IgD-negative memory B cell (primary cell): ENCODE measurements at regions not wholly inside any gene's neighbourhood (a gene's known extent, or its start where the extent isn't known, plus 50 kb on each side); places are given as distances from the start of the nearest gene placed in this dataset.

Experiments
- H3K27ac Mint-ChIP-seq, 3 donors: one replicate each; pipeline ENCODE4 v1.8.0; 2020 to 2022; ENCODE audit warnings: mild to moderate bottlenecking in 3 of 3, mixed read lengths in 3 of 3, moderate library complexity in 1 of 3
- H3K27me3 Mint-ChIP-seq: one replicate; pipeline ENCODE4 v1.8.0; 2021; ENCODE audit warnings: mixed read lengths
- H3K36me3 Mint-ChIP-seq: one replicate; pipeline ENCODE4 v1.8.0; 2020; ENCODE audit warnings: mild to moderate bottlenecking, mixed read lengths
- H3K4me1 Mint-ChIP-seq, 3 donors: one replicate each; pipeline ENCODE4 v1.8.0; 2020 to 2022; ENCODE audit warnings: mixed read lengths in 3 of 3, mild to moderate bottlenecking in 1 of 3
- H3K4me3 Mint-ChIP-seq, 4 donors: one replicate each; pipeline ENCODE4 v1.8.0; 2020 to 2022; ENCODE audit warnings: mild to moderate bottlenecking in 4 of 4, mixed read lengths in 4 of 4, moderate library complexity in 3 of 4
- H3K9me3 Mint-ChIP-seq, 3 donors: one replicate each; pipeline ENCODE4 v1.8.0; 2020 to 2021; ENCODE audit warnings: mixed read lengths in 3 of 3, mild to moderate bottlenecking in 1 of 3

DNA sequence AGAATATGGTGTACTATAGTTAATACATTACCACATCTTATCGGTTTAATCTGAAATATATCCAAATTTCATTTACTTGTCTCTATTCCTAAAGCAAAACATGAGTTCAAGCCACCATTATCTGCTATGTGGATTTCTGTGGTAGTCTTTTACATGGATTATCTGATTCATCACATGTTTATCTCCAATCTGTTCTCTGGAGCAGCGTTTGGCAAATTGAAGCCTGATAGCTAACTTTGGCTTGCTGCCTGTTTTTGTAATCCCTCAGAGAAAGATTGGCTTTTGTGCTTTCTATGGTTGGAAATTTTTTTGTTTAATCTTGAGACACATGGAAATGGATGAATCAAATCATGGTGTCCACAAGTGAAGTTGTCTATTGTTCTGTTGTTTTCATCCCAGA, 274.3 kb downstream of the JRKL start:
- Mint-ChIP-seq H3K4me3 (no peak overlapping the region), H3K27me3 (no peaks in the 10 kb centered on the region)

DNA sequence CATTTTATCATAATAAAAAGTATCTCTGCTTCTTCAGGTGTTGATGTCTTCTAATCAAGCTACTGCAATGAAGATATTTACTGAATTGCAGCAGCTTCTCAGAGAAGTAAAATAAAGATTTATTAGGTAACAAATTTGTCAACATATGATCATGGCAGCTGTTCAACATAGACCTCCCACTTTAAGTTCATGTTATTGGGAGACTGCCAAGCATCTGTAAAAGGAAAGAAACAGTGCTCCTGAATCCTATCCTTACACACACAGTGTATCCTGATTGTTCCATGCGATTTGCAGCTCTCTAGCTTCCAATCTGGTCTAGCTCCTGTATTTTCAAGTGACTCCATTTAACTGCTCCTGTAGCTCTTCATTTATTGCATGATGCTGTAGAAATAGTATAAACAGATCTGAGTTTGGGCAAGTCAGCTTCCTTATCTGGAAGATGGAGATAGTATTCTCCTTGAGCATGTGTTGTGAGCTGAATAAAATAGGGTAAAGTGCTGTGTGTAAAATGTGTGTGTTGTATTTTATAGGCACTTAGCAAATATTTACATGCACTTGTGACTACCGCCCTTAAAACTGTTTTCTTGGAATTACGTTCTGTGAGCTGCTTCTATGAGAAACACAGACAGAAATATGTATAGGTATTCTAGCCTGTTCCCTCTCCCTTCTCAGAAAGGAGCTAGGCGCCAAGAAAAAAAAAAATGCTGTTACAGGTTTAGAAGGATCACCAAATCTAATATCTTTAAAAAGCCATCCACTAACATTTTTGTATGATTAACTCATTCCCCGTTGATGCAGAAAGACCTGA, 290.6 kb downstream of the JRKL start:
- no peaks in the 10 kb centered on the region for H3K4me1 Mint-ChIP-seq
- no peaks in the 10 kb centered on the region for H3K36me3 Mint-ChIP-seq
- no peaks in the 10 kb centered on the region for H3K27me3 Mint-ChIP-seq
- H3K4me3 Mint-ChIP-seq, result no peak overlapping the region
- no peak overlapping the region for H3K27ac Mint-ChIP-seq
- H3K9me3 Mint-ChIP-seq, result peaks cover 3 to 12% (median 5%) of the 10 kb centered on the region in 3 donors

More for the DNA sequence above, 274.3 kb downstream of the JRKL start:
- no peak overlapping the region for H3K27ac Mint-ChIP-seq
- no peaks in the 10 kb centered on the region for H3K4me1 Mint-ChIP-seq
- no peaks in the 10 kb centered on the region for H3K36me3 Mint-ChIP-seq
- peaks cover 0 to 2% (median 0%) of the 10 kb centered on the region in 3 donors for H3K9me3 Mint-ChIP-seq

DNA sequence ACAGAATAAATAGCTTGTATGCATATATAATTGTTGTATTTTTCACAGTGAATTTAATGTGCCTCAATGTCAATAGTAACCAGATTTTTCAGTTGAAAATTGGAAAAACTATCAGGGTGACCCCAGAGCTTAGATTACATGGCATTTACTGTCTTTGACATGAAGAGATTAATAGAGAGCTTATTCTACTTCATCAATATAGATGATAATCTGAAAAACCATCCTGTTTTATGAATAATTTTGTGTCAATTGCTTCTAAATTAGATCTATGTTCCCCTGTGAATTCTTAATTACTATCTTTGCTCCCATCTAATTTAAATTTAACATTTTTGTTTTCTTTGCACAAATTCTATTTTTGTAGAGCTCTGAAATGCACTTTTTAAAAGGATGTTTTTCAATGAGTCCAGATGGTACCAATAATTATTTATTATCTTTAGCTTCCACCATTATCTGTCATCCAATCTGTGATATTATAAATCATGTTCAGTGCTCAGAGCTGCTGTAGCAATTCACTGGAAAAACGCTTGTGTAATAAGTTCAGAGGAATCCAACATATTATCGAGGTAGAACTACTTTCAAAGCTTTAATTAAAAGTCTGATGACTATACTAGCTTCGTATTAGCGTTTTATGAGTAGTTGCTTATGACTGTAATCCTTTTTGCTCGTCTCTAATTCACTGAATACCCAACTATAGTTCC, 291.4 kb downstream of the JRKL start:
- peaks cover 3 to 12% (median 5%) of the 10 kb centered on the region in 3 donors for H3K9me3 Mint-ChIP-seq
- H3K4me1 Mint-ChIP-seq, result no peaks in the 10 kb centered on the region
- no peak overlapping the region for H3K27ac Mint-ChIP-seq
- no peaks in the 10 kb centered on the region for H3K27me3 Mint-ChIP-seq
- H3K4me3 Mint-ChIP-seq, result no peak overlapping the region
- H3K36me3 Mint-ChIP-seq, result no peaks in the 10 kb centered on the region

DNA sequence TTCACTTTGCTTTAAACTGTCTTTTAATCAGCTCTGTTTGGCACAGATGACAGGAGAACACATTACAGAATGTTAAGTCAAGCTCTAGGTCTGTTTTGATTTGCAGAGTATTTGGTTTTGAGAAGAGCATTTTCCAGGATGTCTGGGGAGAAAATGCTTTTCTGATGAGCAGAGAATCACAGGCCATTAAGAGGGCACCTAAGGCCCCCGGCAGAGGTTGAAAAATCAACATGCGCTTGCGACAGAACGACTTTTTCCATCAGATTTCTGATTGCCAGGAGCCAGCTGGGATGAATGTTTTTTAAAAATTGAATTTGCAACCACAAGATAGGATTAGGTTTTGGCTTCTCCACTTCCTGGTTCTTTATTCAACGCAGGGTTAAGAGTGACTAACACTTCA, 304.5 kb downstream of the JRKL start:
- Mint-ChIP-seq H3K27me3 (no peaks in the 10 kb centered on the region), H3K27ac (no peak overlapping the region), H3K4me1 (no peaks in the 10 kb centered on the region), H3K4me3 (no peak overlapping the region), H3K9me3 (peaks cover 0 to 15% (median 1%) of the 10 kb centered on the region in 3 donors), H3K36me3 (no peaks in the 10 kb centered on the region)

DNA sequence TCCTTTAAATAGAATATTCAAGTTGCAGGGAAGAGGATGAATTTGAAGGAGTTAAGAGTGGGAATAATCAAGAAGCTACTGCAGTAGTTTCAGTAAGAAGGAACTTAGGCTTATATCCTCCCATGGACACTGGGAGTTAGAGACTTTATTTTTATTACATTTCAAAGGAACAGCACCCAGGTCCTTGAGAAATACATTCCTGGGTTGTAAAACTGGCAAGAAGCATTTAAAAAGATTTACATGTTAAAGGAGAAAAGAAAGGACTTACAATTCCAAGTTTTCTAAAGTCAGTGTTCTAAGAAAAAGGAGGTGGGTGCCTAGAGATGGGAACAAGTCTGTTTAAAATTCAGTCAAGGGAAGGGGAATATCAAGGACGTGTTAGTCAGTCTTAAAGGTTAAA, 306.9 kb downstream of the JRKL start:
- Mint-ChIP-seq H3K27me3 (no peaks in the 10 kb centered on the region), H3K9me3 (peaks cover 0 to 23% (median 0%) of the 10 kb centered on the region in 3 donors), H3K27ac (no peak overlapping the region), H3K36me3 (no peaks in the 10 kb centered on the region), H3K4me1 (no peaks in the 10 kb centered on the region), H3K4me3 (no peak overlapping the region)

DNA sequence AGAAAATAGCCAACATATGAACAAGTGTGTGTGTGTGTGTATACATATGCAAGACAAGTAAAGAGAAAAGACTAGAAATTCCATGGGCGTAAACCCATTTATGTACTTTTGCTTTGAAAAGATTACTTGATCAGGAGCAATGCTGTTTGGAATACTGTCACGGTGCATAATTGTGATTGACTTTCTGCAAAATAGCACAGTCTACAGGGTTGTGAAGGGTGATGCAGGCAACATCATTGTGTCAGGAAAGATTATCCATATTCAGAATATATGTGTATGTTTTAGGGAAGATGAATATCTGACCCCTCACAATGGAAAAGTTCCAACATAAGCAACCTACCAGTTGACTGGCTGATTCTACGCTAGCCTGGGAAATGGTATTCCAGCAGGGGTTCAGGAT, 307.7 kb downstream of the JRKL start:
- H3K9me3 Mint-ChIP-seq, result peaks cover 0 to 23% (median 0%) of the 10 kb centered on the region in 3 donors

DNA sequence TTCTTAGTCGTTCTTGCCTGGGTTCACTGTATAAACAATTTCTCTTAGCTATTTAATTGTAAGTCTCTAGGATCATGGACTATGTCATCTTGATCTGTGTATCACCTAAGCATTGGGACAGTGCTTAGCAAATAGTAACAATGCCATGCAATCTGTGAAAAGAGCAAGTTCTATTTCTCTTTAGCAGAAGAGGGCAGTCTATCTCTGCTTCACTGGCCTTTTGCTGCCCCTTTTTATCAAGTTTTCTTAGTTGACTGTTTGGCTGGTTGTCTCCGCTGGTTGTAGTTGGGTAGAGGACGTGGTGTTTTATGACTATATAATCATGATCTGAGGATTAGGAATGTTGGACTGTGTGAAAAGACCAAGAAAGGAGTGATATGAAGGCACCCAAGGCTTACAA, 315.0 kb downstream of the JRKL start:
- Mint-ChIP-seq H3K9me3 (peaks cover 0 to 3% (median 0%) of the 10 kb centered on the region in 3 donors), H3K4me3 (no peak overlapping the region), H3K36me3 (no peaks in the 10 kb centered on the region), H3K27me3 (no peaks in the 10 kb centered on the region), H3K4me1 (no peaks in the 10 kb centered on the region), H3K27ac (no peak overlapping the region)

More for the DNA sequence above, 307.7 kb downstream of the JRKL start:
- H3K4me1 Mint-ChIP-seq, result no peaks in the 10 kb centered on the region
- H3K36me3 Mint-ChIP-seq, result no peaks in the 10 kb centered on the region
- H3K27ac Mint-ChIP-seq, result no peak overlapping the region
- H3K4me3 Mint-ChIP-seq, result no peak overlapping the region
- no peaks in the 10 kb centered on the region for H3K27me3 Mint-ChIP-seq

DNA sequence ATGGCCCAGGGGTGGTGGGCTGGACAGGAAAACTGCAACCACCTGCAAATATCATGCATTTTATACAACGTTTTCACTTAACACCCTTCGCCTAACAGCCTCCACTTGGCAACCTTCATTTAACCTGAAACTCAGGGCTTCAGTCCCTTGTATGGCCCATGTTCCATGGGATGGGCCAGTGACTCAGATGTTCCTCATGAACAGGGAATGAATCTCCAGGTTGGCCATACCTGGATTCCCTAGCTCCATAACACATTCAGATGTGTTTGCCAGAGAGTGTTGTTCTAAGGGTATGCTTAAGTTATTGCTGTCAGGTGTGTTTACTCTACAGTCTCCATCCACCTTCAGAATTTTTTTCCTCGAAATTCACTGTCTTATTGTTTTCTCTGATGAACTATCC, 316.9 kb downstream of the JRKL start:
- Mint-ChIP-seq H3K27me3 (no peaks in the 10 kb centered on the region), H3K9me3 (peaks cover 0 to 6% (median 0%) of the 10 kb centered on the region in 3 donors), H3K4me3 (no peak overlapping the region), H3K4me1 (no peaks in the 10 kb centered on the region), H3K36me3 (no peaks in the 10 kb centered on the region), H3K27ac (no peak overlapping the region)

DNA sequence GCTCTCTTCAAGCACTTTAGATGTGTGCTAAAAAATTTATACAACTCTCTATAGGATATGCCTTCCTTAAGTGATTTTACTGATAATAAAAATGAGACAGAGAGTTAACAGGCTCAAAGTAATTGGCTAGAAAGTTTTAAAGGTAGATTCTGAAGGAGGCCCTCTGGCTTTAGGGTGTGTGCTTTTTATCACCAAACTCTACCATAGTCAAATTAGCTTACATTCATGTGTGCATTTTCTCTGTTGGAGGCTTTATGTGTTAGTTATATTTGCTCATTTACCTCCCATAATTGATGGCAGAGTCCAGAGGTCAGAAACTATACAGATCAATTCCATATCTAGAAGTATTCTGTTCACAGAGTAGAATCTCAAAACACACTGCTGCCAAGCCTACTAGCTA, 317.5 kb downstream of the JRKL start:
- Mint-ChIP-seq H3K36me3 (no peaks in the 10 kb centered on the region), H3K4me1 (no peaks in the 10 kb centered on the region), H3K9me3 (peaks cover 0 to 6% (median 0%) of the 10 kb centered on the region in 3 donors)

DNA sequence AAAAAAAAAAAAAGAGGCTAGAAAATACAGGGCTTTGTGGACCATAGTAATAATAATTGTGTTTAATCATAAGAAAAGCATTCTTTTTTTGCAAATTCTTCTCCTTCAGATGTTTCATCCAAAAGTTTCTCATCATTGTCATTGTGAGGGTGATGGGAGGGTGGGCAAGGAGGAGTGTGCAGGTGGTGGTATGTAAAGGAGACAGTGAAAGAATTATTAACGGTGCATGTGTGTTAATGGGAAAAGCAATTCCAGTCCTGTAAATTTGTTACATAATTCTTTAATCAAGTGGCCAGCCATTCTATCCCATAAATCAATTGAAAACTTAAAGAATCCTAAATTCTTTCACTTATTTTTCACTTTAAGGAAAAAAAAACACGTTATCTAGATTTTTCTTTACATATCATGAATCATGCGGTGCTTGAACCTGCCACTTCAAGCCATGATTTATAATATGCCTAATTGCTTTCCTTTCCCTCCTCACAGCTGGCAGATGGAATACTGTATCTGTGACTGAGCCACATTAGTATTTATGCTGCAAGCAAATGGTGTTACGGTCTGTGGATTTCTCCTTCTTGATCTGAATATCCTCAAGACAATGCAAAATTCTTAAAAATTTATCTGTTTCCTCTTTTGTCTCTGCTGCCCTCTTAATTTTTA, 318.5 kb downstream of the JRKL start:
- H3K27me3 Mint-ChIP-seq, result no peaks in the 10 kb centered on the region
- no peak overlapping the region for H3K27ac Mint-ChIP-seq
- no peak overlapping the region for H3K4me3 Mint-ChIP-seq
- no peaks in the 10 kb centered on the region for H3K4me1 Mint-ChIP-seq
- H3K36me3 Mint-ChIP-seq, result no peaks in the 10 kb centered on the region
- H3K9me3 Mint-ChIP-seq, result peaks cover 0 to 6% (median 0%) of the 10 kb centered on the region in 3 donors

More for the DNA sequence above, 317.5 kb downstream of the JRKL start:
- Mint-ChIP-seq H3K27ac (no peak overlapping the region), H3K4me3 (no peak overlapping the region), H3K27me3 (no peaks in the 10 kb centered on the region)

DNA sequence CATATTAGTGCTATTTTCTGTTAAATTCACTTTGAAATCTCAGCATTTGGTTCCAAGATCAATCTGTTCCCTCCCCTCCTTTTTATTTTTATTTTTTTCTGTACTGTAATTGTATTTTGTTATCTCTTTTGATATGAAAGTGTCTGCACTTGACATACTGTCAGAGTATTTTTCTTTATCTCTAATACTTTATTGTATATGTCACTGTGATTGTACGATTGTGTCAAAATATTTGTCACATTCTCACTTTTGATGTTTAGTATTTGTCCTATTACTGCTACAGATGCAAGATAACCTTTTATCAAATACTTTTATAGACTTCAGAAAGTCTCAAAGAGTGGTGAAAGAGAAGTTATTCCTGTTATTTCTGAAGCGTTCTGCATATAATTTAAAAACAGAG, 323.5 kb downstream of the JRKL start:
- Mint-ChIP-seq H3K27me3 (no peaks in the 10 kb centered on the region), H3K9me3 (peaks cover 0 to 6% (median 0%) of the 10 kb centered on the region in 3 donors), H3K4me3 (no peak overlapping the region), H3K36me3 (no peaks in the 10 kb centered on the region), H3K4me1 (no peaks in the 10 kb centered on the region), H3K27ac (no peak overlapping the region)

DNA sequence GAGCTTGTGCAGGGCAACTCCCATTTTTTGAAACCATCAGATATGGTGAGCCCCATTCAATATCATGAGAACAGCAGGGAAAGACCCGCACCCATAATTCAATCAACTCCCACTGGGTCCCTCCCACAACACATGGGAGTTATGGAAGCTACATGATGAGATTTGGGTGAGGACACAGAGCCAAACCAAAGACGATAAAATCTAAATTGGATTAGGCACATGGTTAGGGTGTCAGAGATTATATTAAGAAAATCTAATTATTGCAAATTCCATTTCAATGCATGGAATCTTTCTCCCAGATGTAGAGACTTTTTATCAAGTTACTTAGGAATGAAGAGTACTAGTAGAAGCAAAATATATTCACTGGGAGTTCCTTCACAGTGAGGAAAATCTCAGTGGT, 324.9 kb downstream of the JRKL start:
- no peak overlapping the region for H3K27ac Mint-ChIP-seq
- no peaks in the 10 kb centered on the region for H3K27me3 Mint-ChIP-seq
- H3K4me1 Mint-ChIP-seq, result no peaks in the 10 kb centered on the region
- H3K4me3 Mint-ChIP-seq, result no peak overlapping the region
- peaks cover 0 to 6% (median 0%) of the 10 kb centered on the region in 3 donors for H3K9me3 Mint-ChIP-seq
- H3K36me3 Mint-ChIP-seq, result no peaks in the 10 kb centered on the region

DNA sequence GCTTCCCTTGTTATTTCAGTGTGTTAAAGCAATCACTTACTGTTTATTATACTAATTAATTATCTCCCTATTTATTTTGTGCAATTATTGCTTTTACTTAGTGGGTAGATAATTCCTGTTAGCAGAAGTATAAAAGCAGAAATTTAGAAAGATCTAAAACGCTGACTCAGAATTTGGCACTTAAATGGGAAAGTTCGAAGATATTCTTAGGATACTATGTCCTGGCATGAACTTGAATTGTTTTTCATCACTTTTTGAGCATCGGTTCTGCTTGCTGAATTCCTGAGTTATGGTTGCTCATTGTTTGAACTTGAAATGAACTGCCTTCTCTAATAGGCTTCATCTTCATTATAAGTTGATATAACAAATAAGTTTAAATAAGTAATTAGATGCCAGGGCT, 325.4 kb downstream of the JRKL start:
- Mint-ChIP-seq H3K36me3 (no peaks in the 10 kb centered on the region), H3K27me3 (no peaks in the 10 kb centered on the region), H3K27ac (no peak overlapping the region), H3K4me3 (no peak overlapping the region), H3K9me3 (peaks cover 0 to 6% (median 0%) of the 10 kb centered on the region in 3 donors), H3K4me1 (no peaks in the 10 kb centered on the region)

DNA sequence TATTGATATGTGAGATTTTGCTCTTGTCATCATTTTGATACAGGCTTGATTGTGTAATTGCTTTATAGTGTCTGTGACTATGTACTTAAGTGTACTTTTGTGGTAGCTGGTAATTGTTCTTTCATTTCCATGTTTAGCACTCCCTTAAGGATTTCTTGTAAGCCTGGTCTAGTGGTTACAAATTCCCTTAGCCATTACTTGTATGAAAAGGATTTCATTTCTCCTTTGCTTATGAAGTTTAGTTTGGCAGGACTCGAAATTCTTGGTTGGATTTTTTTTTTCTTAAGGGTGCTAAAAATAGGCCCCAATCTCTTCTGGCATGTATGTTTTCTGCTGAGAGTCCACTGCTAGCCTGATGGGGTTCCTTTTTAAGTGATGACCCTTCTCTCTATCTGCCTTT, 346.8 kb downstream of the JRKL start:
- Mint-ChIP-seq H3K27me3 (no peaks in the 10 kb centered on the region), H3K4me3 (no peak overlapping the region), H3K27ac (no peak overlapping the region), H3K36me3 (no peaks in the 10 kb centered on the region), H3K9me3 (peaks cover 2 to 5% (median 4%) of the 10 kb centered on the region in 3 donors), H3K4me1 (peaks cover 0 to 2% (median 0%) of the 10 kb centered on the region in 3 donors)

DNA sequence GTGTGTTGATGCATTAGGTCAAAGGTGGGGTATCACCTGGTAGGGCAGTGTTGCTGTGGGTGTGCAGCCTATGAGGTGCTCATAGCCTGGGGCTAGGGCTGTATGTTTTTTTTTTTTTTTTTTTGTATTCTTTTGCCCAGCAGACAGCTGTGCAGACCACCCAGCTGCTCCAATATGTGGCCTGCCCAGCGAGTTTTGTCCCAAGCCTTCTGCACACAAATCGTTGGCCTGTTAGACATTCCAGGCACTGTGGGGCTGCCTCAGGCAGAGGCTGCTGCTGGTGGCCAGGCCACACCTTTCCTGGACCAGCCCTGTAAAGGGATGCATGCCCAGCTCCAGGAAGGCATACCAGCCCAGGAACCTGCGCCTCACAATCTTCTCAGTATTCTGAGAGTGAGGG, 348.5 kb downstream of the JRKL start:
- Mint-ChIP-seq H3K27me3 (no peaks in the 10 kb centered on the region), H3K9me3 (peaks cover 6 to 8% (median 7%) of the 10 kb centered on the region in 3 donors), H3K27ac (no peak overlapping the region), H3K4me3 (no peak overlapping the region), H3K4me1 (peaks cover 0 to 2% (median 0%) of the 10 kb centered on the region in 3 donors), H3K36me3 (no peaks in the 10 kb centered on the region)
